H1 (cell line): ENCODE measurements at regions not wholly inside any gene's neighbourhood (a gene's known extent, or its start where the extent isn't known, plus 50 kb on each side); places are given as distances from the start of the nearest gene placed in this dataset.

Experiments used
- CTCF ChIA-PET: fragments of 300-600 bp; sonication (Branson Sonifier 250); formaldehyde crosslinking; loops from one replicate; lab custom pipeline; 2021; ENCODE audit not compliant: partially characterized antibody; lab: Charles Lee
- POLR2A ChIA-PET: fragments of 300-600 bp; sonication (Branson Sonifier 250); formaldehyde crosslinking; loops from one replicate; lab custom pipeline; 2021; ENCODE audit warnings: inconsistent platforms; ENCODE audit not compliant: partially characterized antibody; lab: Charles Lee
- DNase-seq, 2 experiments: peaks; one replicate each; pipeline versions ENCODE4 v3.0.0 to v3.0.0-alpha.2; 2010 to 2022; ENCODE audit warnings: low spot score in 2 of 2, low read depth in 1 of 2, mixed read lengths in 1 of 2
- FAIRE-seq: peaks from 2 replicates; lab custom pipeline; 2011; peaks lifted over from hg19 to GRCh38; lab: Jason Lieb, UNC
- H2AFZ ChIP-seq: 2 replicates; pipeline ENCODE4 v1.8.1; 2012; ENCODE audit warnings: low read length, inconsistent platforms
- H2AK5ac ChIP-seq: 2 replicates; pipeline ENCODE4 v1.6.1; 2013; ENCODE audit warnings: low read depth, low read length
- H2BK120ac ChIP-seq: replicated peaks from 2 replicates; pipeline ENCODE3; 2013; ENCODE audit warnings: low read depth, low read length, inconsistent platforms
- H2BK12ac ChIP-seq: 2 replicates; pipeline ENCODE4 v1.6.1; 2013; ENCODE audit warnings: low read depth, low read length
- H2BK15ac ChIP-seq: 2 replicates; pipeline ENCODE4 v1.6.1; 2013; ENCODE audit warnings: low read length
- H2BK20ac ChIP-seq: 2 replicates; pipeline ENCODE4 v1.6.1; 2013; ENCODE audit warnings: low read length
- H2BK5ac ChIP-seq: 2 replicates; pipeline ENCODE4 v1.6.1; 2013; ENCODE audit warnings: low read depth, low read length
- H3K14ac ChIP-seq: 2 replicates; pipeline ENCODE4 v1.6.1; 2013; ENCODE audit warnings: inconsistent platforms; ENCODE audit not compliant: insufficient read length
- H3K18ac ChIP-seq: 2 replicates; pipeline ENCODE4 v1.6.1; 2013; ENCODE audit warnings: low read length; ENCODE audit errors: extremely low read depth
- H3K23ac ChIP-seq: 2 replicates; pipeline ENCODE4 v1.6.1; 2013; ENCODE audit warnings: inconsistent platforms; ENCODE audit not compliant: insufficient read length
- H3K23me2 ChIP-seq: 2 replicates; pipeline ENCODE4 v1.6.1; 2013; ENCODE audit warnings: low read depth, low read length
- H3K27ac ChIP-seq: 2 replicates; pipeline ENCODE4 v1.6.1; 2011; ENCODE audit warnings: low read depth, low read length, inconsistent platforms
- H3K27me3 ChIP-seq, 4 experiments: replicated peaks in 1 of 4; 1 replicate in 1 of 4; 2 replicates in 3 of 4; pipeline versions ENCODE4 v1.6.1 to v1.8.1; 2011 to 2013; ENCODE audit warnings: low read length in 3 of 4, mild to moderate bottlenecking in 3 of 4, inconsistent platforms in 2 of 4, mixed read lengths in 2 of 4, moderate library complexity in 1 of 4; ENCODE audit not compliant: control insufficient read depth in 3 of 4, insufficient read depth in 3 of 4; ENCODE audit errors: extremely low read depth in 1 of 4
- H3K36me3 ChIP-seq, 4 experiments: 2 replicates each; pipeline versions ENCODE4 v1.6.1 to v1.8.1; 2011 to 2013; ENCODE audit warnings: mild to moderate bottlenecking in 4 of 4, low read length in 3 of 4, moderate library complexity in 2 of 4, control low read depth in 1 of 4, inconsistent platforms in 1 of 4; ENCODE audit not compliant: insufficient read depth in 4 of 4, control insufficient read depth in 2 of 4
- H3K4ac ChIP-seq: replicated peaks from 2 replicates; pipeline ENCODE3; 2013; ENCODE audit warnings: low read length, low read depth, mixed read lengths, inconsistent platforms; ENCODE audit not compliant: insufficient read length
- H3K4me1 ChIP-seq, 4 experiments: replicated peaks in 1 of 4; 1 replicate in 1 of 4; 2 replicates in 3 of 4; pipeline versions ENCODE4 v1.6.1 to v1.8.1; 2011 to 2013; ENCODE audit warnings: low read length in 3 of 4, inconsistent platforms in 2 of 4, mixed read lengths in 1 of 4; ENCODE audit not compliant: insufficient read depth in 4 of 4, control insufficient read depth in 3 of 4
- H3K4me2 ChIP-seq, 2 experiments: 2 replicates each; pipeline versions ENCODE4 v1.6.1 to v1.8.1; 2011 to 2013; ENCODE audit warnings: low read depth in 2 of 2, low read length in 2 of 2, control low read depth in 1 of 2, inconsistent platforms in 1 of 2, mild to moderate bottlenecking in 1 of 2; ENCODE audit not compliant: insufficient read depth in 1 of 2
- H3K4me3 ChIP-seq, 4 experiments: fragments of 200-600, 300-600 bp in 1 of 4; sonication (generic), shearing (Covaris generic), sonication (Bioruptor Twin) in 1 of 4; 2 replicates each; pipeline versions ENCODE4 v1.5.1 to v1.8.1; 2011 to 2016; ENCODE audit warnings: low read length in 4 of 4, low read depth in 3 of 4, control low read depth in 2 of 4, inconsistent platforms in 2 of 4, mild to moderate bottlenecking in 2 of 4, mixed read lengths in 1 of 4, moderate library complexity in 1 of 4; ENCODE audit not compliant: insufficient read depth in 2 of 4; ENCODE audit errors: extremely low read depth in 1 of 4
- H3K56ac ChIP-seq: replicated peaks from 2 replicates; pipeline ENCODE3; 2013; ENCODE audit warnings: low read depth, mild to moderate bottlenecking, mixed read lengths, low read length, inconsistent platforms; ENCODE audit not compliant: insufficient read length
- H3K79me1 ChIP-seq: 2 replicates; pipeline ENCODE4 v1.6.1; 2013; ENCODE audit warnings: low read depth, low read length, control low read depth
- H3K79me2 ChIP-seq, 2 experiments: 2 replicates each; pipeline versions ENCODE4 v1.6.1 to v1.8.1; 2012 to 2013; ENCODE audit warnings: low read length in 2 of 2, mild to moderate bottlenecking in 2 of 2, inconsistent platforms in 1 of 2; ENCODE audit not compliant: insufficient read depth in 2 of 2, control insufficient read depth in 1 of 2
- H3K9ac ChIP-seq, 4 experiments: replicated peaks in 1 of 4; 1 replicate in 1 of 4; 2 replicates in 3 of 4; pipeline versions ENCODE4 v1.6.1 to v1.8.1; 2011 to 2013; ENCODE audit warnings: low read depth in 3 of 4, low read length in 3 of 4, control low read depth in 2 of 4, mild to moderate bottlenecking in 2 of 4, moderate library complexity in 2 of 4, inconsistent platforms in 1 of 4; ENCODE audit errors: extremely low read depth in 1 of 4
- H3K9me3 ChIP-seq, 2 experiments: 2 replicates each; pipeline versions ENCODE4 v1.6.1 to v1.8.1; 2012 to 2013; ENCODE audit warnings: mild to moderate bottlenecking in 2 of 2, moderate library complexity in 2 of 2, control low read depth in 1 of 2, inconsistent platforms in 1 of 2, low read depth in 1 of 2, low read length in 1 of 2, mixed read lengths in 1 of 2; ENCODE audit not compliant: insufficient read depth in 2 of 2
- H4K20me1 ChIP-seq, 2 experiments: replicated peaks in 1 of 2; 2 replicates each; pipeline versions ENCODE3 to v1.8.1; 2011 to 2013; ENCODE audit warnings: inconsistent platforms in 2 of 2, low read length in 2 of 2, mild to moderate bottlenecking in 1 of 2; ENCODE audit not compliant: insufficient read depth in 2 of 2, control insufficient read depth in 1 of 2
- H4K5ac ChIP-seq: 2 replicates; pipeline ENCODE4 v1.6.1; 2013; ENCODE audit warnings: low read length, low read depth, mixed read lengths, inconsistent platforms; ENCODE audit not compliant: insufficient read length
- H4K8ac ChIP-seq: 2 replicates; pipeline ENCODE4 v1.8.0; 2013; ENCODE audit warnings: mild to moderate bottlenecking, moderate library complexity, low read length, inconsistent platforms; ENCODE audit not compliant: insufficient read depth; ENCODE audit errors: extremely low read depth
- H4K91ac ChIP-seq: replicated peaks from 2 replicates; pipeline ENCODE3; 2013; ENCODE audit warnings: low read length, mixed read lengths, inconsistent platforms; ENCODE audit not compliant: insufficient read length
- ASH2L ChIP-seq: fragments of 200-600, 300-600 bp; sonication (generic); IDR thresholded peaks from one replicate; pipeline ENCODE4 v1.7.1; 2017; ENCODE audit warnings: low read length
- RBBP5 ChIP-seq: IDR thresholded peaks from 2 replicates; pipeline ENCODE4 v1.7.1; 2012; ENCODE audit warnings: low read depth, mild to moderate bottlenecking, inconsistent platforms, low read length, moderate library complexity, borderline replicate concordance
- RXRA ChIP-seq: IDR thresholded peaks from 2 replicates; pipeline ENCODE4 v1.6.1; 2011; ENCODE audit warnings: low read depth, mild to moderate bottlenecking, low read length, moderate library complexity; ENCODE audit not compliant: insufficient read depth
- SP1 ChIP-seq: IDR thresholded peaks from 2 replicates; pipeline ENCODE4 v1.6.1; 2011; ENCODE audit warnings: low read depth, low read length
- ZNF274 ChIP-seq: IDR thresholded peaks from 2 replicates; pipeline ENCODE4 v1.7.0; 2012; ENCODE audit warnings: low read length, borderline replicate concordance; ENCODE audit errors: extremely low read depth
- TF ChIP-seq, protein P1 (sequence below): IDR thresholded peaks from 2 replicates; pipeline ENCODE4 v1.6.1; 2011; ENCODE audit warnings: low read length, improper control_type of control experiment

GRCh38 chr12:58415716-58416115 is 474.3 kb downstream of the ATP23 start:
- Histone ChIP-seq H4K91ac (no peak overlapping the region), H3K4ac (no peak overlapping the region), H3K79me1 (no peaks in the 10 kb centered on the region), H2AFZ (peak overlapping the region; percentile 90), H3K4me3 (no peak overlapping the region), H4K5ac (no peak overlapping the region), H2BK12ac (0 out of 2 replicates have a peak overlapping the region, but pooled peaks have one; percentile 53), H3K79me2 (no peaks in the 10 kb centered on the region), H3K23me2 (no peaks in the 10 kb centered on the region), H4K20me1 (no peaks in the 10 kb centered on the region), H3K4me1 (peaks cover 2 to 7% (median 4%) of the 10 kb centered on the region in 4 experiments; a peak in 4 of 7 replicates), H3K9me3 (no peaks in the 10 kb centered on the region), H3K18ac (no peak overlapping the region), H3K9ac (no peak overlapping the region), H2BK5ac (no peak overlapping the region), H3K36me3 (no peaks in the 10 kb centered on the region), H3K27me3 (0 out of 7 replicates have a peak, but pooled peaks cover 0 to 2% (median 0%) of the 10 kb centered on the region in 4 experiments), H2BK120ac (no peak overlapping the region), H3K4me2 (no peak overlapping the region), H3K14ac (no peak overlapping the region), H3K23ac (no peak overlapping the region), H2AK5ac (no peak overlapping the region), H3K56ac (no peak overlapping the region), H2BK20ac (no peak overlapping the region), H2BK15ac (no peak overlapping the region), H4K8ac (no peak overlapping the region), H3K27ac (no peak overlapping the region)
- FAIRE-seq: no peak
- ChIA-PET POLR2A (interaction anchor here (1.2 kb wide), 1 partner anchor 10 kb away, joined by 4 read pairs; no protein-coding TSS in a partner anchor), CTCF (interaction anchor here (0.9 to 1.2 kb wide), 4 partner anchors 11 to 424 kb away, joined by 3 read pairs; no protein-coding TSS in a partner anchor)
- no peak for DNase-seq
- no peak for TF ChIP-seq ASH2L
- no peak for TF ChIP-seq RXRA
- TF ChIP-seq, protein P1, sequence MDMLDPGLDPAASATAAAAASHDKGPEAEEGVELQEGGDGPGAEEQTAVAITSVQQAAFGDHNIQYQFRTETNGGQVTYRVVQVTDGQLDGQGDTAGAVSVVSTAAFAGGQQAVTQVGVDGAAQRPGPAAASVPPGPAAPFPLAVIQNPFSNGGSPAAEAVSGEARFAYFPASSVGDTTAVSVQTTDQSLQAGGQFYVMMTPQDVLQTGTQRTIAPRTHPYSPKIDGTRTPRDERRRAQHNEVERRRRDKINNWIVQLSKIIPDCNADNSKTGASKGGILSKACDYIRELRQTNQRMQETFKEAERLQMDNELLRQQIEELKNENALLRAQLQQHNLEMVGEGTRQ: no peak
- TF ChIP-seq RBBP5: no peak
- TF ChIP-seq ZNF274: no peak
- no peak for TF ChIP-seq SP1
